WTC11 (cell line): ENCODE measurements at regions not wholly inside any gene's neighbourhood (a gene's known extent, or its start where the extent isn't known, plus 50 kb on each side); places are given as distances from the start of the nearest gene placed in this dataset.

Source experiments
- CREB1 ChIP-seq: sonication (generic); formaldehyde crosslinking; IDR thresholded peaks from 2 replicates; pipeline ENCODE4 v1.8.0; 2023; ENCODE audit warnings: mild to moderate bottlenecking, missing genetic modification reagents
- EMX1 ChIP-seq: fragments of 250-450 bp; sonication (Bioruptor Pico); IDR thresholded peaks from 2 replicates; pipeline ENCODE4 v1.8.0; 2021; ENCODE audit warnings: mild to moderate bottlenecking
- JUN ChIP-seq: sonication (generic); formaldehyde crosslinking; IDR thresholded peaks from 2 replicates; pipeline ENCODE4 v1.8.0; 2023; ENCODE audit warnings: mild to moderate bottlenecking, missing genetic modification reagents
- MXD4 ChIP-seq: fragments of 250-450 bp; sonication (Bioruptor Pico); IDR thresholded peaks from 2 replicates; pipeline ENCODE4 v1.8.0; 2021; ENCODE audit warnings: mild to moderate bottlenecking, moderate library complexity, borderline replicate concordance
- NR2C2 ChIP-seq: sonication (generic); formaldehyde crosslinking; IDR thresholded peaks from 2 replicates; pipeline ENCODE4 v1.8.0; 2022; ENCODE audit warnings: mild to moderate bottlenecking, missing genetic modification reagents
- NR3C1 ChIP-seq: sonication (generic); formaldehyde crosslinking; conservative IDR thresholded peaks from 2 replicates; pipeline ENCODE4 v1.8.1; 2023; ENCODE audit warnings: low read depth, mild to moderate bottlenecking, missing genetic modification reagents
- ZNF423 ChIP-seq: fragments of 250-450 bp; sonication (Bioruptor Pico); IDR thresholded peaks from 2 replicates; pipeline ENCODE4 v2.1.2; 2022; ENCODE audit warnings: mild to moderate bottlenecking, moderate library complexity
- TF ChIP-seq, protein P1 (sequence below): sonication (generic); formaldehyde crosslinking; IDR thresholded peaks from 2 replicates; pipeline ENCODE4 v1.8.1; 2022; ENCODE audit warnings: missing genetic modification reagents, borderline replicate concordance
- TF ChIP-seq, protein P2 (sequence below): sonication (generic); formaldehyde crosslinking; IDR thresholded peaks from 2 replicates; pipeline ENCODE4 v1.8.1; 2023; ENCODE audit warnings: mild to moderate bottlenecking, missing genetic modification reagents
- TF ChIP-seq, protein P3 (sequence below): fragments of 200-600 bp; IDR thresholded peaks from 2 replicates; pipeline ENCODE4 v1.8.0; 2022; ENCODE audit warnings: antibody characterized with exemption
- TF ChIP-seq, protein P4 (sequence below): sonication (generic); formaldehyde crosslinking; IDR thresholded peaks from 2 replicates; pipeline ENCODE4 v1.8.1; 2022; ENCODE audit warnings: low read depth, mild to moderate bottlenecking, moderate library complexity, missing genetic modification reagents, borderline replicate concordance
- TF ChIP-seq, protein P5 (sequence below): sonication (generic); formaldehyde crosslinking; IDR thresholded peaks from 2 replicates; pipeline ENCODE4 v1.8.0; 2022; ENCODE audit warnings: mild to moderate bottlenecking, missing genetic modification reagents

DNA sequence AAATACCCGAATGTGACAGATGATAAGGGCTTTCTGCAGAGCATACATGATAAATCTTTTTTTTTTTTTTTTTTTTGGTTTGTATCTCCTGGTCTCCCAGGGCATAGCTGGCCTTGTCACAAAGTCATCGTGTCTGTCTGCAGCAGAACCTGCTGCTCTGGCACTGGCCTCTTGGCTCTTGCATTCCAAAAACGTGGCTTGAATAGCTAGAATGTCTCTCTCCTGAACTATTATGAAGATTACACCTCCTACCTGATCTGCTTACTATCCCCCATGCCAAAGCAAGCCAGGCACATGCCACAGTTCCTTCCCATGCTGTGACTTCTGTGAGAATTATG lies 50.4 kb upstream of the SCRG1 start:
- TF ChIP-seq, protein P1, sequence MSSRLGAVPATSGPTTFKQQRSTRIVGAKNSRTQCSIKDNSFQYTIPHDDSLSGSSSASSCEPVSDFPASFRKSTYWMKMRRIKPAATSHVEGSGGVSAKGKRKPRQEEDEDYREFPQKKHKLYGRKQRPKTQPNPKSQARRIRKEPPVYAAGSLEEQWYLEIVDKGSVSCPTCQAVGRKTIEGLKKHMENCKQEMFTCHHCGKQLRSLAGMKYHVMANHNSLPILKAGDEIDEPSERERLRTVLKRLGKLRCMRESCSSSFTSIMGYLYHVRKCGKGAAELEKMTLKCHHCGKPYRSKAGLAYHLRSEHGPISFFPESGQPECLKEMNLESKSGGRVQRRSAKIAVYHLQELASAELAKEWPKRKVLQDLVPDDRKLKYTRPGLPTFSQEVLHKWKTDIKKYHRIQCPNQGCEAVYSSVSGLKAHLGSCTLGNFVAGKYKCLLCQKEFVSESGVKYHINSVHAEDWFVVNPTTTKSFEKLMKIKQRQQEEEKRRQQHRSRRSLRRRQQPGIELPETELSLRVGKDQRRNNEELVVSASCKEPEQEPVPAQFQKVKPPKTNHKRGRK (CRISPR knock-in tag): no peak
- TF ChIP-seq JUN: no peak
- TF ChIP-seq EMX1 (CRISPR knock-in tag): no peak
- TF ChIP-seq, protein P2, sequence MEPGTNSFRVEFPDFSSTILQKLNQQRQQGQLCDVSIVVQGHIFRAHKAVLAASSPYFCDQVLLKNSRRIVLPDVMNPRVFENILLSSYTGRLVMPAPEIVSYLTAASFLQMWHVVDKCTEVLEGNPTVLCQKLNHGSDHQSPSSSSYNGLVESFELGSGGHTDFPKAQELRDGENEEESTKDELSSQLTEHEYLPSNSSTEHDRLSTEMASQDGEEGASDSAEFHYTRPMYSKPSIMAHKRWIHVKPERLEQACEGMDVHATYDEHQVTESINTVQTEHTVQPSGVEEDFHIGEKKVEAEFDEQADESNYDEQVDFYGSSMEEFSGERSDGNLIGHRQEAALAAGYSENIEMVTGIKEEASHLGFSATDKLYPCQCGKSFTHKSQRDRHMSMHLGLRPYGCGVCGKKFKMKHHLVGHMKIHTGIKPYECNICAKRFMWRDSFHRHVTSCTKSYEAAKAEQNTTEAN: no peak
- no peak for TF ChIP-seq ZNF423
- TF ChIP-seq, protein P3, sequence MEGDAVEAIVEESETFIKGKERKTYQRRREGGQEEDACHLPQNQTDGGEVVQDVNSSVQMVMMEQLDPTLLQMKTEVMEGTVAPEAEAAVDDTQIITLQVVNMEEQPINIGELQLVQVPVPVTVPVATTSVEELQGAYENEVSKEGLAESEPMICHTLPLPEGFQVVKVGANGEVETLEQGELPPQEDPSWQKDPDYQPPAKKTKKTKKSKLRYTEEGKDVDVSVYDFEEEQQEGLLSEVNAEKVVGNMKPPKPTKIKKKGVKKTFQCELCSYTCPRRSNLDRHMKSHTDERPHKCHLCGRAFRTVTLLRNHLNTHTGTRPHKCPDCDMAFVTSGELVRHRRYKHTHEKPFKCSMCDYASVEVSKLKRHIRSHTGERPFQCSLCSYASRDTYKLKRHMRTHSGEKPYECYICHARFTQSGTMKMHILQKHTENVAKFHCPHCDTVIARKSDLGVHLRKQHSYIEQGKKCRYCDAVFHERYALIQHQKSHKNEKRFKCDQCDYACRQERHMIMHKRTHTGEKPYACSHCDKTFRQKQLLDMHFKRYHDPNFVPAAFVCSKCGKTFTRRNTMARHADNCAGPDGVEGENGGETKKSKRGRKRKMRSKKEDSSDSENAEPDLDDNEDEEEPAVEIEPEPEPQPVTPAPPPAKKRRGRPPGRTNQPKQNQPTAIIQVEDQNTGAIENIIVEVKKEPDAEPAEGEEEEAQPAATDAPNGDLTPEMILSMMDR: no peak
- TF ChIP-seq, protein P4, sequence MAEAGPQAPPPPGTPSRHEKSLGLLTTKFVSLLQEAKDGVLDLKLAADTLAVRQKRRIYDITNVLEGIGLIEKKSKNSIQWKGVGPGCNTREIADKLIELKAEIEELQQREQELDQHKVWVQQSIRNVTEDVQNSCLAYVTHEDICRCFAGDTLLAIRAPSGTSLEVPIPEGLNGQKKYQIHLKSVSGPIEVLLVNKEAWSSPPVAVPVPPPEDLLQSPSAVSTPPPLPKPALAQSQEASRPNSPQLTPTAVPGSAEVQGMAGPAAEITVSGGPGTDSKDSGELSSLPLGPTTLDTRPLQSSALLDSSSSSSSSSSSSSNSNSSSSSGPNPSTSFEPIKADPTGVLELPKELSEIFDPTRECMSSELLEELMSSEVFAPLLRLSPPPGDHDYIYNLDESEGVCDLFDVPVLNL (CRISPR knock-in tag): no peak
- TF ChIP-seq MXD4: no peak
- TF ChIP-seq, protein P5, sequence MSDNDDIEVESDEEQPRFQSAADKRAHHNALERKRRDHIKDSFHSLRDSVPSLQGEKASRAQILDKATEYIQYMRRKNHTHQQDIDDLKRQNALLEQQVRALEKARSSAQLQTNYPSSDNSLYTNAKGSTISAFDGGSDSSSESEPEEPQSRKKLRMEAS (CRISPR knock-in tag): no peak
- TF ChIP-seq CREB1 (CRISPR knock-in tag): no peak
- TF ChIP-seq NR3C1: no peak
- TF ChIP-seq NR2C2 (CRISPR knock-in tag): no peak
